K562 (cell line): ENCODE measurements at regions not wholly inside any gene's neighbourhood (a gene's known extent, or its start where the extent isn't known, plus 50 kb on each side); places are given as distances from the start of the nearest gene placed in this dataset.

Source experiments
- ATAC-seq: fragments of 200-7000 bp; cut with Tn5 transposase; 3 replicates; pipeline ENCODE4 v1.9.1; 2020; ENCODE audit warnings: moderate library complexity
- BruUV-seq: library from RNA; stranded (reverse); fragments of 400-500 nt; replicated peaks from 2 replicates; lab custom pipeline; 2021; lab: Mats Ljungman, UMichigan
- CTCF ChIA-PET: fragments of 300-600 bp; formaldehyde crosslinking; extraction: SDS; loops from one replicate; lab custom pipeline; 2021; ENCODE audit warnings: low intra/inter-chr PET ratio; lab: Yijun Ruan, JAX
- POLR2A ChIA-PET: fragments of 300-600, 350-650 bp; sonication (Branson Sonifier 250); formaldehyde crosslinking; extraction: SDS; loops from one replicate; lab custom pipeline; 2021; ENCODE audit warnings: antibody characterized with exemption, inconsistent platforms; lab: Yijun Ruan, JAX
- DNase-seq, 4 experiments: peaks; one replicate each; pipeline versions ENCODE4 v3.0.0 to v3.0.0-alpha.2; 2011 to 2018; ENCODE audit warnings: low spot score in 3 of 4, mixed read lengths in 3 of 4; ENCODE audit errors: extremely low read depth in 1 of 4
- FAIRE-seq: peaks from 2 replicates; lab custom pipeline; 2011; peaks lifted over from hg19 to GRCh38; lab: Jason Lieb, UNC
- H2AFZ ChIP-seq: 2 replicates; pipeline ENCODE4 v1.6.0; 2011; ENCODE audit warnings: low read depth, low read length, control low read depth, inconsistent platforms
- H3K27ac ChIP-seq: fragments of 200-600 bp; 3 replicates; pipeline ENCODE4 v1.8.0; 2011; ENCODE audit warnings: low read depth, mild to moderate bottlenecking, control low read depth, inconsistent platforms, low read length, moderate library complexity, mixed read lengths; ENCODE audit errors: extremely low read depth
- H3K27me3 ChIP-seq, 2 experiments: fragments of 300-600 bp in 1 of 2; 2 replicates in 1 of 2; 3 replicates in 1 of 2; pipeline versions ENCODE4 v1.6.0 to v1.8.0; 2011; ENCODE audit warnings: inconsistent platforms in 2 of 2, low read length in 2 of 2, mild to moderate bottlenecking in 1 of 2, mixed read lengths in 1 of 2, moderate library complexity in 1 of 2; ENCODE audit not compliant: control insufficient read depth in 2 of 2, insufficient read depth in 2 of 2
- H3K36me3 ChIP-seq: fragments of 300-600 bp; 3 replicates; pipeline ENCODE4 v1.8.0; 2011; ENCODE audit warnings: mild to moderate bottlenecking, low read length, inconsistent platforms; ENCODE audit not compliant: control insufficient read depth, insufficient read depth
- H3K4me1 ChIP-seq, 2 experiments: fragments of 200-600 bp in 1 of 2; replicated peaks in 1 of 2; 2 replicates in 1 of 2; 3 replicates in 1 of 2; pipeline versions ENCODE4 v1.5.1 to v1.8.0; 2011; ENCODE audit warnings: inconsistent platforms in 2 of 2, low read length in 2 of 2, mild to moderate bottlenecking in 1 of 2, mixed read lengths in 1 of 2, moderate library complexity in 1 of 2; ENCODE audit not compliant: control insufficient read depth in 2 of 2, insufficient read depth in 2 of 2
- H3K4me2 ChIP-seq: 2 replicates; pipeline ENCODE4 v1.6.1; 2011; ENCODE audit warnings: low read length, control low read depth, inconsistent platforms, mixed read lengths; ENCODE audit not compliant: insufficient read depth
- H3K4me3 ChIP-seq: fragments of 200-600 bp; sonication (generic), shearing (Covaris generic); 2 replicates; pipeline ENCODE4 v1.5.1; 2016; ENCODE audit warnings: control low read depth, inconsistent platforms
- H3K79me2 ChIP-seq: fragments of 200-600 bp; 3 replicates; pipeline ENCODE4 v1.8.0; 2011; ENCODE audit warnings: low read length, inconsistent platforms; ENCODE audit not compliant: control insufficient read depth, insufficient read depth
- H3K9ac ChIP-seq, 2 experiments: 2 replicates each; pipeline versions ENCODE4 v1.6.0 to v1.6.1; 2011; ENCODE audit warnings: low read depth in 2 of 2, low read length in 2 of 2, control low read depth in 1 of 2, inconsistent platforms in 1 of 2, mild to moderate bottlenecking in 1 of 2, mixed read lengths in 1 of 2; ENCODE audit not compliant: insufficient read depth in 1 of 2
- H3K9me1 ChIP-seq: one replicate; pipeline ENCODE4 v1.6.0; 2011; ENCODE audit warnings: inconsistent platforms, mild to moderate bottlenecking, low read length, moderate library complexity; ENCODE audit not compliant: control insufficient read depth, insufficient read depth
- H3K9me3 ChIP-seq: replicated peaks from 2 replicates; pipeline ENCODE4 v1.5.1; 2011; ENCODE audit warnings: low read depth, low read length, inconsistent platforms; ENCODE audit not compliant: control insufficient read depth, insufficient read depth
- H4K20me1 ChIP-seq: replicated peaks from 2 replicates; pipeline ENCODE4 v1.6.1; 2011; ENCODE audit warnings: low read length, inconsistent platforms, mixed read lengths; ENCODE audit not compliant: control insufficient read depth, insufficient read depth
- ATF7 ChIP-seq: fragments of 450-650 bp; IDR thresholded peaks from 2 replicates; pipeline ENCODE4 v1.7.1; 2014; ENCODE audit warnings: mild to moderate bottlenecking, moderate library complexity
- BRD9 ChIP-seq: fragments of 450-650 bp; IDR thresholded peaks from 2 replicates; pipeline ENCODE4 v1.6.1; 2018; ENCODE audit warnings: low read depth; ENCODE audit not compliant: partially characterized antibody
- CCNT2 ChIP-seq: IDR thresholded peaks from 2 replicates; pipeline ENCODE4 v1.6.1; 2011; ENCODE audit warnings: borderline replicate concordance, low read depth, mild to moderate bottlenecking, moderate library complexity, mixed read lengths, low read length; ENCODE audit not compliant: insufficient read length; ENCODE audit errors: extremely low read depth
- HDAC1 ChIP-seq, 2 experiments: fragments of 450-650 bp; IDR thresholded peaks; 2 replicates each; pipeline ENCODE4 v1.6.1; 2016 to 2017; ENCODE audit warnings: inconsistent platforms in 1 of 2, mild to moderate bottlenecking in 1 of 2, moderate library complexity in 1 of 2
- HDAC6 ChIP-seq: IDR thresholded peaks from 2 replicates; pipeline ENCODE4 v1.6.1; 2012; ENCODE audit warnings: low read depth, mild to moderate bottlenecking, control low read depth, inconsistent platforms, low read length, moderate library complexity
- HNRNPH1 ChIP-seq: fragments of 200-400 bp; formaldehyde crosslinking; optimal IDR thresholded peaks from 2 replicates; pipeline ENCODE3; 2017; ENCODE audit warnings: low read depth, mild to moderate bottlenecking, low read length, moderate library complexity
- HOXB6 ChIP-seq: fragments of 250-450 bp; sonication (Bioruptor Pico); IDR thresholded peaks from 2 replicates; pipeline ENCODE4 v1.5.1; 2022; ENCODE audit warnings: mild to moderate bottlenecking, borderline replicate concordance
- PML ChIP-seq: IDR thresholded peaks from 2 replicates; pipeline ENCODE4 v1.6.1; 2012; ENCODE audit warnings: low read length, inconsistent platforms
- PRMT5 ChIP-seq: sonication (generic); formaldehyde crosslinking; IDR thresholded peaks from 2 replicates; pipeline ENCODE4 v1.5.0; 2020; ENCODE audit warnings: missing genetic modification reagents
- TBL1XR1 ChIP-seq, 2 experiments: IDR thresholded peaks; 2 replicates each; pipeline ENCODE4 v1.6.1; 2012; ENCODE audit warnings: improper control_type of control experiment in 2 of 2, low read length in 2 of 2, mild to moderate bottlenecking in 1 of 2
- TCFL5 ChIP-seq: fragments of 250-450 bp; sonication (Bioruptor Pico); conservative IDR thresholded peaks from 2 replicates; pipeline ENCODE4 v1.6.1; 2021; ENCODE audit warnings: mild to moderate bottlenecking, moderate library complexity, matching md5 sums
- TRIM24 ChIP-seq, 2 experiments: fragments of 450-650 bp; IDR thresholded peaks; 2 replicates each; pipeline ENCODE4 v1.6.1; 2016
- U2AF2 ChIP-seq: fragments of 200-400 bp; formaldehyde crosslinking; optimal IDR thresholded peaks from 2 replicates; pipeline ENCODE3; 2017; ENCODE audit warnings: low read depth, mild to moderate bottlenecking, low read length
- ZNF717 ChIP-seq: fragments of 250-450 bp; sonication (Bioruptor Pico); IDR thresholded peaks from 2 replicates; pipeline ENCODE4 v1.5.0; 2021
- WGBS: fragments of 100-300 bp; shearing (Covaris generic); methylation state at CpG from one replicate; pipeline ENCODE4 v1.1.6; 2016; ENCODE audit warnings: low coverage, mixed read lengths; ENCODE audit not compliant: insufficient coverage; ENCODE audit errors: missing lambda C conversion rate; 5-methylcytosine and 5-hydroxymethylcytosine counted together
- in situ Hi-C: fragments of 300-500 bp; cut with MboI; formaldehyde crosslinking; loops from 4 replicates; pipeline ENCODE4 v1.15.0; 2018; ENCODE audit warnings: inconsistent platforms, mixed read lengths
- intact Hi-C: fragments of 100-400 bp; cut with micrococcal nuclease; formaldehyde crosslinking; loops from 2 replicates; pipeline ENCODE4 v1.14.2; 2022
- TF ChIP-seq, protein P1 (sequence below), 2 experiments: IDR thresholded peaks; 2 replicates each; pipeline ENCODE4 v1.6.1; 2012; ENCODE audit warnings: improper control_type of control experiment in 2 of 2, low read depth in 2 of 2, low read length in 2 of 2, borderline replicate concordance in 1 of 2
- TF ChIP-seq, protein P2 (sequence below): fragments of 450-650 bp; formaldehyde crosslinking; IDR thresholded peaks from 2 replicates; pipeline ENCODE4 v1.4.0; 2020; ENCODE audit warnings: mild to moderate bottlenecking, moderate library complexity

DNA sequence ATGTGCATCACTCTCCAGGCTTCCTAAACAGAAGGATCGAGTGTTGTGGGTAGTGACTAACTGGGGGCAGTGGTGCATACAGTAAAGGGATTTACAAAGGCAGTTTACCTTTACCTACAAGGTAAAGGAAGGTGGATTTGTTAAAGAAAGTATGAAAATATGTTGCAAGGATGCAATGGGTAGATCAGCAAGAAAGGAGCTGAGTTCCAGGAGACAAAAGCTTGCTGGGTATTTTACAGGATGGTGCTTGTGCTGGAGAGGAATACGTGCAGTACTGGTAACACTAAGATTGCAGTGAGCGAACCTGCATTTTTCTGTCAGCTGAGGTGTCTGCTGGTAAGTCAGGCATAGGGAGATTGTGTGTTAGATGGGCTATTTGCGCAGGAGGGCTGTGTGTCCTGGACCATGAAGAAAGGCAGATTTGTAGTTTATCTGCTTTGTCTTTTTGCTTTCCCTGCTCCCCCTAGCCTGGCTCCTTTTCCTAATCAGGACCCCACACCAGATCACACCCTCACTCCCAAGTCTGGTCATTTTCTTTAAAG is 304.6 kb downstream of the THBS2 start (continued):
- TF ChIP-seq HNRNPH1 (no peak), BRD9 (no peak)
- TF ChIP-seq, protein P1, sequence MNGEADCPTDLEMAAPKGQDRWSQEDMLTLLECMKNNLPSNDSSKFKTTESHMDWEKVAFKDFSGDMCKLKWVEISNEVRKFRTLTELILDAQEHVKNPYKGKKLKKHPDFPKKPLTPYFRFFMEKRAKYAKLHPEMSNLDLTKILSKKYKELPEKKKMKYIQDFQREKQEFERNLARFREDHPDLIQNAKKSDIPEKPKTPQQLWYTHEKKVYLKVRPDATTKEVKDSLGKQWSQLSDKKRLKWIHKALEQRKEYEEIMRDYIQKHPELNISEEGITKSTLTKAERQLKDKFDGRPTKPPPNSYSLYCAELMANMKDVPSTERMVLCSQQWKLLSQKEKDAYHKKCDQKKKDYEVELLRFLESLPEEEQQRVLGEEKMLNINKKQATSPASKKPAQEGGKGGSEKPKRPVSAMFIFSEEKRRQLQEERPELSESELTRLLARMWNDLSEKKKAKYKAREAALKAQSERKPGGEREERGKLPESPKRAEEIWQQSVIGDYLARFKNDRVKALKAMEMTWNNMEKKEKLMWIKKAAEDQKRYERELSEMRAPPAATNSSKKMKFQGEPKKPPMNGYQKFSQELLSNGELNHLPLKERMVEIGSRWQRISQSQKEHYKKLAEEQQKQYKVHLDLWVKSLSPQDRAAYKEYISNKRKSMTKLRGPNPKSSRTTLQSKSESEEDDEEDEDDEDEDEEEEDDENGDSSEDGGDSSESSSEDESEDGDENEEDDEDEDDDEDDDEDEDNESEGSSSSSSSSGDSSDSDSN (IDR thresholded peaks at IDR 0.05; ENCODE audit: borderline replicate concordance in 1 of 2, low read depth in 2 of 2, low read length in 2 of 2) = no peak

DNA sequence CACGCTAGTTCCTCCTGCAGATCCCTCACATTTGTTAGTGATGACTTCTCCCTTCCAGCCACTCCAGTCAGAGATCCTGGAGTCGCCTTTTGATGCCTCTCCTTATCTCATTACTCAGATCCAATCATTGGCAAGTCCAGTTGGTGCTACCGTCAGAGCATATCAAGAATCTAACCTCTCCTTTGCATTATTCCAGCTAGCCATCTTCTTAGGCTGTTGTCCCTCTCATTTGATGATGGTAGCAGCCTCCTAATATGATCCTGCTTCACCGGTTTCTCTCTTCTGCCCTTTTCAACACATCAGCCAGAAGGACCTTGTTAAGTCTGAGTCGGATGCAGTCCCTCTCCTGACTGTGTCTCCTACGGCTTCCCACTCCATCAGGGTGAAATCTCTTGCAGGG is 305.6 kb downstream of the THBS2 start:
- under 1% methylated on average over 6 of the region's 6 CpGs for WGBS
- Histone ChIP-seq H4K20me1 (no peaks in the 10 kb centered on the region), H3K4me2 (no peak overlapping the region), H3K36me3 (no peaks in the 10 kb centered on the region), H3K9me3 (no peaks in the 10 kb centered on the region), H3K27me3 (peaks cover 25 to 33% of the 10 kb centered on the region in 2 experiments), H2AFZ (no peak overlapping the region), H3K4me1 (no peaks in the 10 kb centered on the region), H3K9me1 (no peaks in the 10 kb centered on the region), H3K27ac (no peak overlapping the region), H3K79me2 (no peaks in the 10 kb centered on the region), H3K4me3 (no peak overlapping the region), H3K9ac (no peak overlapping the region)
- in situ Hi-C loops = no loop called here
- ChIA-PET POLR2A (interaction anchor here (0.5 to 0.6 kb wide), 2 partner anchors 50 to 343 kb away, joined by 3 read pairs; no protein-coding TSS in a partner anchor), CTCF (no interaction called here)
- ATAC-seq = no peak
- no TSS peak for BruUV-seq
- intact Hi-C loops = no loop called here
- FAIRE-seq = no peak
- DNase-seq = no peak
- TF ChIP-seq, protein P2, sequence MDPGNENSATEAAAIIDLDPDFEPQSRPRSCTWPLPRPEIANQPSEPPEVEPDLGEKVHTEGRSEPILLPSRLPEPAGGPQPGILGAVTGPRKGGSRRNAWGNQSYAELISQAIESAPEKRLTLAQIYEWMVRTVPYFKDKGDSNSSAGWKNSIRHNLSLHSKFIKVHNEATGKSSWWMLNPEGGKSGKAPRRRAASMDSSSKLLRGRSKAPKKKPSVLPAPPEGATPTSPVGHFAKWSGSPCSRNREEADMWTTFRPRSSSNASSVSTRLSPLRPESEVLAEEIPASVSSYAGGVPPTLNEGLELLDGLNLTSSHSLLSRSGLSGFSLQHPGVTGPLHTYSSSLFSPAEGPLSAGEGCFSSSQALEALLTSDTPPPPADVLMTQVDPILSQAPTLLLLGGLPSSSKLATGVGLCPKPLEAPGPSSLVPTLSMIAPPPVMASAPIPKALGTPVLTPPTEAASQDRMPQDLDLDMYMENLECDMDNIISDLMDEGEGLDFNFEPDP = no peak
- no peak for TF ChIP-seq PRMT5 (CRISPR knock-in tag)
- TF ChIP-seq ATF7 = no peak
- TF ChIP-seq TBL1XR1 (IDR thresholded peaks at IDR 0.05; ENCODE audit: low read length in 2 of 2) = no peak
- no peak for TF ChIP-seq TRIM24 (IDR thresholded peaks at IDR 0.05)
- no peak for TF ChIP-seq HDAC6
- no peak for TF ChIP-seq ZNF717 (CRISPR knock-in tag)
- no peak for TF ChIP-seq TCFL5 (CRISPR knock-in tag)
- no peak for TF ChIP-seq U2AF2
- no peak for TF ChIP-seq CCNT2
- no peak for TF ChIP-seq HOXB6 (CRISPR knock-in tag)
- TF ChIP-seq HDAC1 (IDR thresholded peaks at IDR 0.05) = no peak
- TF ChIP-seq PML = no peak
